Stomach (tissue), 4 donors: ENCODE measurements at regions not wholly inside any gene's neighbourhood (a gene's known extent, or its start where the extent isn't known, plus 50 kb on each side); places are given as distances from the start of the nearest gene placed in this dataset.

ENCODE experiments used
- POLR2AphosphoS5 ChIP-seq, 3 donors: sonication (generic); formaldehyde crosslinking; IDR thresholded peaks; one replicate each; pipeline ENCODE4 v1.6.1; 2016; ENCODE audit warnings: antibody characterized with exemption in 3 of 3
- TF ChIP-seq, protein P1 (sequence below), 7 experiments: fragments of 450-650 bp in 4 of 7; fragments of 200-600 bp in 3 of 7; sonication (generic) in 3 of 7; IDR thresholded peaks; one replicate each; pipeline ENCODE4 v1.5.1; 2016 to 2019; ENCODE audit warnings: antibody characterized with exemption in 7 of 7, control low read depth in 2 of 7, mild to moderate bottlenecking in 1 of 7

DNA sequence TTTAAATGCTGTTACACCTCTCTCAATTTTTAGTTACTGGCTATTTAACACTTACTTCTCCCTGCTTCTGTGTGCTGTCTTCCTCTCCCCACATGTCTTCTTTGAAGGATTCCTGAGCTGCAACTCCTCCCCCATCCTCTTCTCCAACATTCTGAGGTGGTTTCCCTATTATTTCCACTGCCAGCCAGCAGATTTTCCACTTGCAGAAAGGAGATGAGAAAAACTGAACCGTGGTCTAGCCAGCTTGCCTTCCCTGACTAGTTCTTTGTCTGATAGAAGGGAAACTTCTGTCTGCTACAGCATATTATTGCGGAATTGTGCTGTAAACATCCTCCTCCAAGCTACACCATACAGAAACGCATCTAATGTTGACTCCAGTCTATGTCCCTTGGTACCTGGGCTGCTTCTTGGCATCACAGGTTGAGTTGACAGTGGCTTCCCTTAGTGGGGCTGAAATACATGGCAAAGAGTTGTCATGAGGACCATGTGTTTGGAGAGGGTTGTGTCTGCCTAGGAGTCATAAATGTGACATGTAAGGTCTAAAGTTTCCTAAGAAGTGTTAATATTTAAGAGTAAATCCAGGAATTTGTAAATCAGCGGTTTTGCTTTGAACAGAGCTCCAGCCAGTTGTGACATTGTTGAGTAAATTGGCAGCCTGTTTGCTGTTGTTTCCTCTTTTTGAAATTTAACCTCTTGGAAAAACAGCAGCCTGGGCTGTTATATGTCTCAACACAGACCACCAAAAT is 68.3 kb upstream of the RND3 start:
- TF ChIP-seq POLR2AphosphoS5 (IDR thresholded peaks at IDR 0.05), result no peak
- TF ChIP-seq, protein P1, sequence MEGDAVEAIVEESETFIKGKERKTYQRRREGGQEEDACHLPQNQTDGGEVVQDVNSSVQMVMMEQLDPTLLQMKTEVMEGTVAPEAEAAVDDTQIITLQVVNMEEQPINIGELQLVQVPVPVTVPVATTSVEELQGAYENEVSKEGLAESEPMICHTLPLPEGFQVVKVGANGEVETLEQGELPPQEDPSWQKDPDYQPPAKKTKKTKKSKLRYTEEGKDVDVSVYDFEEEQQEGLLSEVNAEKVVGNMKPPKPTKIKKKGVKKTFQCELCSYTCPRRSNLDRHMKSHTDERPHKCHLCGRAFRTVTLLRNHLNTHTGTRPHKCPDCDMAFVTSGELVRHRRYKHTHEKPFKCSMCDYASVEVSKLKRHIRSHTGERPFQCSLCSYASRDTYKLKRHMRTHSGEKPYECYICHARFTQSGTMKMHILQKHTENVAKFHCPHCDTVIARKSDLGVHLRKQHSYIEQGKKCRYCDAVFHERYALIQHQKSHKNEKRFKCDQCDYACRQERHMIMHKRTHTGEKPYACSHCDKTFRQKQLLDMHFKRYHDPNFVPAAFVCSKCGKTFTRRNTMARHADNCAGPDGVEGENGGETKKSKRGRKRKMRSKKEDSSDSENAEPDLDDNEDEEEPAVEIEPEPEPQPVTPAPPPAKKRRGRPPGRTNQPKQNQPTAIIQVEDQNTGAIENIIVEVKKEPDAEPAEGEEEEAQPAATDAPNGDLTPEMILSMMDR (IDR thresholded peaks at IDR 0.05), result no peak
